DMS 273 (cell line): ENCODE measurements at regions not wholly inside any gene's neighbourhood (a gene's known extent, or its start where the extent isn't known, plus 50 kb on each side); places are given as distances from the start of the nearest gene placed in this dataset.

Experiments used
- DNase-seq: peaks from one replicate; lab custom pipeline; 2025; ENCODE audit not compliant: unreplicated experiment; lab: John Stamatoyannopoulos, UW

DNA sequence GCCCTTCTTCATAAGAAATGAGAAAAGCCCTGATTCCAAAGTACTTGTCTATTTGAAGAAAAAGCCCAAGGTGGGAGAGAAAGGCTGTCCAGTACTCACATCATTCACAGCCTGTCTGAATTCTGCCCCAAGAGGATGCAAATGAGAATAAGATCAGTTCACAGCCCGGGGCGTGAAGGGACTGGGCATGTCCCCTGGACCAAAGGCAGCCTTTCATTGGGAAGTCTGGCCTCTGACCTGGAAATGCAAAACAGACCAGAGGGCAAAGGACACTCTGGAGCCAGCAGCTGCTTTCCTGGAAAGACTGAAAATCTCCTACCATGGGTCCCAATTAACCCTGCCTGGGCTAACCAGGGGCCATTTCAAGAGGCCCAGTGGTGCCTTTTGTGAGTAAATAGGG is 191.2 kb upstream of the PELI2 start:
- DNase-seq, result no peak

GRCh38 chr14:55928276-55928675 is 189.9 kb upstream of the PELI2 start:
- no peak for DNase-seq

- DNase-seq, result no peak
Observed at GRCh38 chr14:55929136-55929535, 189.1 kb upstream of the PELI2 start.

- no peak for DNase-seq
Observed at GRCh38 chr14:55930016-55930784, 188.0 kb upstream of the PELI2 start.

DNA sequence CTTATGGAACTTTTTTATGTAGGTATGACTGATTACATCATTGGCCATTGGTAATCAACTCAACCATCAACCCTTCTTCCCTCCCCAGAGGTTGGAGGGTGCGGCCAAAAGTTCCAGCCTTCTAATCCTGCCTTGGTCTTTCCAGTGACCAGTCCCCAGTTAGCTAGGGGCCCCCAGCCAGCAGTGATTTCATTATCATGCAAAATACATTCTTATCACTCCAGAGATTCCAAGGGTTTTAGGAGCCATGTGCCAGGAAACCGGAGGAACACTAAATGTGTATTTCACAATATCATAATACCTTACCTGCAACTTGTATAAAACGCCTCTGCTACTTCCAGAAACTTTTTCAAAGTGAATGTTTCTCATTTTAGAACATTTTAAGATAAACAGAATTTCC is 181.5 kb upstream of the PELI2 start:
- DNase-seq, result no peak

- DNase-seq, result peak; percentile 81
Observed at GRCh38 chr14:55938249-55938791, 179.9 kb upstream of the PELI2 start.

- no peak for DNase-seq
Observed at GRCh38 chr14:55942076-55942654, 176.0 kb upstream of the PELI2 start.

GRCh38 chr14:55942826-55943225 is 175.4 kb upstream of the PELI2 start:
- no peak for DNase-seq

GRCh38 chr14:55944757-55945156 is 173.5 kb upstream of the PELI2 start:
- no peak for DNase-seq

GRCh38 chr14:55946231-55946630 is 172.0 kb upstream of the PELI2 start:
- DNase-seq, result no peak

- DNase-seq, result no peak
Observed at GRCh38 chr14:55948399-55948798, 169.8 kb upstream of the PELI2 start.

- no peak for DNase-seq
Observed at GRCh38 chr14:55949708-55950107, 168.5 kb upstream of the PELI2 start.

- no peak for DNase-seq
Observed at GRCh38 chr14:55950135-55950534, 168.1 kb upstream of the PELI2 start.

- DNase-seq, result no peak
Observed at GRCh38 chr14:55951341-55952206, 166.6 kb upstream of the PELI2 start.

GRCh38 chr14:55954108-55954507 is 164.1 kb upstream of the PELI2 start:
- DNase-seq, result no peak

GRCh38 chr14:55955175-55955574 is 163.0 kb upstream of the PELI2 start:
- no peak for DNase-seq

GRCh38 chr14:55957950-55958349 is 160.3 kb upstream of the PELI2 start:
- no peak for DNase-seq

DNA sequence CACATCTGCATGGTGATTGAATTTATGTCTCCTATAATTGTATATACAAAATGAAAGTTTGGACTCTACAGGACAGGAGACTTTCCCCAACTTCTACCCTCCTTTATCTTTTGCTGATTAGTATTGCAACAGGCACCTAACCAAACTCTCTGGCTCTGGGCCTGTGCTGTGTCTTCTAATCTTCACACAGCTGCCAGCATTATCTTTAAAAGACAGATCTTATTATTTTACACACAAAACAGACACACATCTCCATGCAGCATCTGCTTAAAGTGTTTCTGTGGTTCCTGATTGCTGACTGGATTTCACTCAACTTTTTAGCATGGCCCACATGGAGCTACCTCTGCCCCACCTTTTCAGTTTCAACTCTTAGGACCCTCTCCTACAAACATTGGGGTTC is 154.9 kb upstream of the PELI2 start:
- DNase-seq, result no peak

DNA sequence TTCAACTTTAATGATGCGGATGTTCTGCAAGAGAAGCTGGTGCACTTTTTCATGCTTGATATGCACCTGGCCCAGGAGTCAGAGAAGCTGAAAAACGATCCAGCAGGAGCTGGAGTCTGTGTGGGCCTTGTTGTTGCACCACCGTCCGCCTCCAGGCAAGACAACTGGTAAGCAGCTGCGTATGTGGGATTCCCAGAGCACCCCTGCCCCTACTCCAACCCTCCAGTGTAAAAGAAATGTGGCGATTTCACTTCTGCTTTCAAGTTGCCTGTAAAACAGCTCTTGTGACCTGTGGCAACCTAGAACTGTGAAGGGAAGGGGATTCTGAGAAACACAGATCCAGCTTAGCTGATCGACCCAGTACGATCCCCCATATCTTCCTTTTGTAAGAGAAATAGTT is 154.1 kb upstream of the PELI2 start:
- no peak for DNase-seq

DNA sequence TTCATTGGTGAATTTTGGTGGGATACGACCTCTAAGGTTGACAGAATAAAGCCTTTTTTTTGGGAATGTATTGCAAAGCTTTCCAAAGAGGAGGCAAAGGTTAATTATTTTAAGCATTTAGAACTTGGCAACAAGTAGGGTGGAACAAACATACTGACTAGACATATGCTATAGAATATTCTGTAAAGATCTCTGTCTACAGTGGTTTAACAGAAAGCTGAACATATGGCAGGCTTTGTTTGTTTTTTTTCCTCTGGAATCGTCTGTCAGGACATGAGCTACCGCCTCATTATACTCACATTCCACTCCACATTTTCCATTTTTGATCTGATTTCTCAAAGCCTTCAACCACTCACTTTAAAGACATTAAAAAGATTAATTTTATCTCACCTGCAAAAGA is 153.4 kb upstream of the PELI2 start:
- DNase-seq, result peak; percentile 75

- no peak for DNase-seq
Observed at GRCh38 chr14:55965851-55966250, 152.4 kb upstream of the PELI2 start.

- peak; percentile 48 for DNase-seq
Observed at GRCh38 chr14:55968741-55969140, 149.5 kb upstream of the PELI2 start.
